Neutrophil (primary cell): ENCODE measurements at regions not wholly inside any gene's neighbourhood (a gene's known extent, or its start where the extent isn't known, plus 50 kb on each side); places are given as distances from the start of the nearest gene placed in this dataset.

Source experiments
- H3K27ac ChIP-seq: fragments of 200-600 bp; sonication (generic); 2 replicates; pipeline ENCODE4 v1.5.1; 2016; ENCODE audit warnings: mild to moderate bottlenecking, moderate library complexity
- H3K27me3 ChIP-seq: fragments of 200-600 bp; sonication (generic); 2 replicates; pipeline ENCODE4 v1.6.0; 2016; ENCODE audit warnings: mild to moderate bottlenecking
- H3K36me3 ChIP-seq: fragments of 200-600 bp; sonication (generic); 2 replicates; pipeline ENCODE4 v1.5.1; 2017
- H3K4me1 ChIP-seq, 2 experiments: fragments of 200-600 bp in 1 of 2; sonication (generic) in 1 of 2; 1 replicate in 1 of 2; 2 replicates in 1 of 2; pipeline versions ENCODE4 v1.5.1 to v1.6.1; 2013 to 2016; ENCODE audit warnings: low read depth in 1 of 2, low read length in 1 of 2, mild to moderate bottlenecking in 1 of 2, moderate library complexity in 1 of 2; ENCODE audit not compliant: control insufficient read depth in 1 of 2, insufficient read depth in 1 of 2
- H3K4me3 ChIP-seq, 2 experiments: fragments of 200-600 bp in 1 of 2; sonication (generic) in 1 of 2; 1 replicate in 1 of 2; 2 replicates in 1 of 2; pipeline ENCODE4 v1.5.1; 2013 to 2016; ENCODE audit warnings: low read depth in 1 of 2, low read length in 1 of 2, mild to moderate bottlenecking in 1 of 2, moderate library complexity in 1 of 2
- H3K9me3 ChIP-seq: fragments of 200-600 bp; sonication (generic); 2 replicates; pipeline ENCODE4 v1.5.1; 2016
- CTCF ChIP-seq: fragments of 200-600 bp; sonication (generic); IDR thresholded peaks from 2 replicates; pipeline ENCODE4 v1.5.1; 2016; ENCODE audit warnings: antibody characterized with exemption

- Histone ChIP-seq H3K27ac (no peak overlapping the region), H3K27me3 (no peaks in the 10 kb centered on the region), H3K4me3 (no peak overlapping the region), H3K9me3 (no peaks in the 10 kb centered on the region), H3K36me3 (no peaks in the 10 kb centered on the region), H3K4me1 (no peaks in the 10 kb centered on the region)
- TF ChIP-seq CTCF: no peak
These were observed 140.2 kb upstream of the MIR17HG start for GRCh38 chr13:91207261-91207660.

DNA sequence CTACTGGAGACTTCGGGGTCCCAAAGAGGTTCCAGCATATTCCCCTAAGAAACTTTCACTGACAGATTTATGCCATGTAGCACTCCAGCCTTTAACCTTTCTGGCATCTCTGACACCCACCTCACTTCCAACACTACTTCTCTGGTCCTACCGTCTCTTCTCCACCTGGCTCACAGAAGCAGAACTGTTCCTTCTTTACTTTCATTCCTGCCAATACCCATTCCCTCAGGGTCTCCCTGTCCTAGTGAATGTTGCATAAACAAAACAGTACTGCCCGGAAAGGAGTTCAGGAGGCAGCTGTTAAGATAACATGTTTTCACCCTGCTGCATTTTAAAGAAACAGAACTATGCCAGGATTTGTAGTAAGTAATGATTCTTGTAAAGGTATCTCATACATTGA, 136.0 kb upstream of the MIR17HG start:
- Histone ChIP-seq H3K4me1 (no peaks in the 10 kb centered on the region), H3K27me3 (no peaks in the 10 kb centered on the region), H3K36me3 (no peaks in the 10 kb centered on the region), H3K27ac (no peak overlapping the region), H3K9me3 (no peaks in the 10 kb centered on the region), H3K4me3 (no peak overlapping the region)
- TF ChIP-seq CTCF: no peak

GRCh38 chr13:91212231-91212630, 135.3 kb upstream of the MIR17HG start:
- no peaks in the 10 kb centered on the region for H3K4me1 ChIP-seq
- H3K9me3 ChIP-seq: no peaks in the 10 kb centered on the region
- no peak for TF ChIP-seq CTCF
- no peak overlapping the region for H3K27ac ChIP-seq
- H3K36me3 ChIP-seq: no peaks in the 10 kb centered on the region
- no peaks in the 10 kb centered on the region for H3K27me3 ChIP-seq
- H3K4me3 ChIP-seq: no peak overlapping the region

DNA sequence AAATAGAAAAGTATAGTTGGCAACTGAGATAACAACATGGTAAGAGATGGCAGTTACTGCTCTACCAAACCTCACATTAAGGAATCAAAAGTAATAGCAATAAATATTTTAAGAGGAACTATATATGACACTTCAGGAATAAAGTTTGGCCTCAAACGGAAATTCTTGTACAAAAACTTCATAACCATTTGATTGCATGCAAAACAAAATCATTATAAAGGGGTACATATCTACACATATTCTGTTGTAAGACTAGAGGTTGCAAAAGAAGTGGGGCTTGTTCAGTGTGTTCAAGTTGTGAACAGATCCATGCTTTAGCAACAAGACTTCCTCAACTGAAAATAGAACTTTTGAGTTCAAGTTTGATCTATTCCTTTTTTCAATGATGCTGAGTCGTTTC, 133.5 kb upstream of the MIR17HG start:
- Histone ChIP-seq H3K27ac (no peak overlapping the region), H3K9me3 (no peaks in the 10 kb centered on the region), H3K27me3 (no peaks in the 10 kb centered on the region), H3K36me3 (no peaks in the 10 kb centered on the region), H3K4me1 (no peaks in the 10 kb centered on the region), H3K4me3 (no peak overlapping the region)
- TF ChIP-seq CTCF: no peak

DNA sequence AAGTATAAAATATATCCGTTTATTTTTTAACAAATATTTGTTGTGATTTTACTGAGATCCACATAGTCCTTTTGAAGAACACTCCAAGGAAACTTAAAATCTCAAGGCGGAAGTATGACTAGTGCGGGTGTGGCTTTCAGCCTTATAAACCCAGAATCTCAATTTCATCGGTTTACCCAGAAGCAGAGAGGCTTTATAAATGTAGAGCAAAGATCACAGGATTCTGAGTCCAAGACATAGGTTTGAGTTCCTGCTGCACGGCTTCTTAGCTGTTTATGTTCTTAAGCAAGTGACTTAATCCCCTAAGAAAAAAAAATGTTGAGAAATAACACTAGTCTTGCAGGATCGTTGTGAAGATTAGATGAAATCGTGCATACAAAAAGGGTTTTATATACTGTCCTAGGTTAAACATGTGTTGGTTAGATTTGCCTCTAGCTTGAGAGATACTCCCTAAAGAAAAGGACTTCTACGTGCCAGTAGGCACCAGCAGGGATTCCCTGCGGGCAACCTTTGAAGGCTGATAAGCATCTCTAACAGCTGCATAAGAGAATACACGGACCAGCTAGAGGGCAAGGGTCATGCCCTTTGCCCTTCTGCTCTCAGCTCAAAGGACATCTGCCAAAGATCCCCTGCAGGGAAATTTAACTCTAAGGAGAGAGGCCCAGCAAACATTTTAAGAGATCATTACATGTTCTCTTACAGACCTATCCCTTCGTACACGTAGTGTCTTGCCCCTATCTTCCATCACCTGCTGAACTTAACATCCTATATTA, 130.4 kb upstream of the MIR17HG start:
- no peaks in the 10 kb centered on the region for H3K4me1 ChIP-seq
- no peak for TF ChIP-seq CTCF
- H3K27me3 ChIP-seq: no peaks in the 10 kb centered on the region
- H3K4me3 ChIP-seq: no peak overlapping the region
- H3K9me3 ChIP-seq: no peaks in the 10 kb centered on the region
- no peak overlapping the region for H3K27ac ChIP-seq
- H3K36me3 ChIP-seq: no peaks in the 10 kb centered on the region
